Fibroblast of pulmonary artery (primary cell): ENCODE measurements at regions not wholly inside any gene's neighbourhood (a gene's known extent, or its start where the extent isn't known, plus 50 kb on each side); places are given as distances from the start of the nearest gene placed in this dataset.

Experiments
- DNase-seq: peaks from one replicate; pipeline ENCODE4 v3.0.0-alpha.2; 2010; ENCODE audit warnings: low read depth
- H3K4me3 ChIP-seq: replicated peaks from 2 replicates; pipeline ENCODE4 v1.5.1; 2011; ENCODE audit warnings: low read depth, mild to moderate bottlenecking, control low read depth, low read length, moderate library complexity
- TF ChIP-seq, protein P1 (sequence below): IDR thresholded peaks from 2 replicates; pipeline ENCODE4 v1.5.1; 2011; ENCODE audit warnings: mild to moderate bottlenecking, control low read depth, low read length, inconsistent platforms; ENCODE audit errors: missing control alignments

- H3K4me3 ChIP-seq: no peak overlapping the region
- TF ChIP-seq, protein P1, sequence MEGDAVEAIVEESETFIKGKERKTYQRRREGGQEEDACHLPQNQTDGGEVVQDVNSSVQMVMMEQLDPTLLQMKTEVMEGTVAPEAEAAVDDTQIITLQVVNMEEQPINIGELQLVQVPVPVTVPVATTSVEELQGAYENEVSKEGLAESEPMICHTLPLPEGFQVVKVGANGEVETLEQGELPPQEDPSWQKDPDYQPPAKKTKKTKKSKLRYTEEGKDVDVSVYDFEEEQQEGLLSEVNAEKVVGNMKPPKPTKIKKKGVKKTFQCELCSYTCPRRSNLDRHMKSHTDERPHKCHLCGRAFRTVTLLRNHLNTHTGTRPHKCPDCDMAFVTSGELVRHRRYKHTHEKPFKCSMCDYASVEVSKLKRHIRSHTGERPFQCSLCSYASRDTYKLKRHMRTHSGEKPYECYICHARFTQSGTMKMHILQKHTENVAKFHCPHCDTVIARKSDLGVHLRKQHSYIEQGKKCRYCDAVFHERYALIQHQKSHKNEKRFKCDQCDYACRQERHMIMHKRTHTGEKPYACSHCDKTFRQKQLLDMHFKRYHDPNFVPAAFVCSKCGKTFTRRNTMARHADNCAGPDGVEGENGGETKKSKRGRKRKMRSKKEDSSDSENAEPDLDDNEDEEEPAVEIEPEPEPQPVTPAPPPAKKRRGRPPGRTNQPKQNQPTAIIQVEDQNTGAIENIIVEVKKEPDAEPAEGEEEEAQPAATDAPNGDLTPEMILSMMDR: no peak
- DNase-seq: no peak
Measured at GRCh38 chr20:39248862-39249485, 286.8 kb downstream of the DHX35 start.

- TF ChIP-seq, protein P1: no peak
- H3K4me3 ChIP-seq: no peak overlapping the region
- no peak for DNase-seq
Measured at GRCh38 chr20:39248171-39248861, 286.2 kb downstream of the DHX35 start.

DNA sequence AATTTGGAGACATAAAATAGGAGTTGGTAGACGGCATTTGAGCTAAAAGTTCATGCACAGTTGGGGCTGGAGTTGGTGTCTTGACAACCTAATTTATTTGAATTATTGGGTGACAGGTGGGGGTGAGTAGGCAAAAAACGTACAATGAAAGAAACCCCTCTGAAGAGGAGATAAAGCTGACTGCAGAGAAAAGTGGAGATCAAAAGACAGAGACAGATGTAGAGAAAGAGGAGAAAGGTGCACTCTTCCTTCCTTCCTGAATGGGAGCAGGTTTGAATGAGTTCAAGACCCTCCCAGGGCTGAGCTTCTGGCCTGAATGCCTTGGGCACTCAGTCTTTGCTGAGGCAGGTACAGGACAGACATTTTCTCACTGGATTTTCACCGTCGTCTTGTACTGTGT lies 284.3 kb downstream of the DHX35 start:
- TF ChIP-seq, protein P1: no peak
- H3K4me3 ChIP-seq: no peak overlapping the region
- no peak for DNase-seq

DNA sequence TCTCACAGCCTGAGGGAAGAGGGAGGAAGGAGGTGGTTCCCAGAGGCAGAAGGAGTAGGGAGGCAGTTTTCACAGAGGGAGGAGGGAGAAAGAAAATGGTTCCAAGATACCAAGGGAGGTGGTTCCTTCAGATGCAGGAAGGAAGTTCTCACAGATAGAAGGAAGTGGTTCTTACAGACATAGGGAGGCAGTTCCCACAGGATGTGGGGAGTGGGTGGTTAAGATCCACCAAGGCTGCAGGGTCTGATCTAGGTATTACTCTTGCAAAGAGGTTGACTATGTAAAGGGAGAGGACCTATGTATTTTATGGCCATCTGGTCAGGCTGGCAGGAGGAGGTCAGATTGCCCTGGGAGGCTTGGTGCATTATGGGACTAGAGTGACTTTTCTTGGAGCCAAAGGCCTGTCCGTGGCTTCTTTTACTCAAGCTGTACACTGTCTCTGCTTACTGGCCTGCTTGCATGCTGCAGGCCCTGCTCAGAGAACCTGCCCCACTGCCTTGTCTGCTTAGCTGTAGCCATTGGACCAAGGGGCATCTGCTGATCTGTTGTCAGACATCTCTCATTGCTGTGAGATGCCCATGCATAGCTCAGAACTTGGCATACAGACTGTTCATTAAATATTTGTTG lies 283.7 kb downstream of the DHX35 start:
- H3K4me3 ChIP-seq: no peak overlapping the region
- TF ChIP-seq, protein P1: no peak
- DNase-seq: no peak

- DNase-seq: no peak
- TF ChIP-seq, protein P1: no peak
- no peak overlapping the region for H3K4me3 ChIP-seq
Measured at GRCh38 chr20:39243962-39244361, 281.8 kb downstream of the DHX35 start.

GRCh38 chr20:39242614-39243013 lies 280.5 kb downstream of the DHX35 start:
- no peak overlapping the region for H3K4me3 ChIP-seq
- DNase-seq: no peak
- TF ChIP-seq, protein P1: no peak
